OCI-M2 (cell line): ENCODE measurements at regions not wholly inside any gene's neighbourhood (a gene's known extent, or its start where the extent isn't known, plus 50 kb on each side); places are given as distances from the start of the nearest gene placed in this dataset.
"Not testable (repeated sequence)": the region's sequence is repeated elsewhere in the genome, so short reads cannot be mapped to it uniquely, and the experiment has no call there.

Experiments
- DNase-seq: peaks from one replicate; lab custom pipeline; 2025; ENCODE audit not compliant: unreplicated experiment; lab: John Stamatoyannopoulos, UW

GRCh38 chr2:111522231-111522768, 361.7 kb downstream of the ANAPC1 start:
- DNase-seq: no peak

GRCh38 chr2:111523009-111523408, 361.0 kb downstream of the ANAPC1 start:
- no peak for DNase-seq

GRCh38 chr2:111525026-111525425, 359.0 kb downstream of the ANAPC1 start:
- not testable (repeated sequence) for DNase-seq

- DNase-seq: not testable (repeated sequence)
Observed at GRCh38 chr2:111526041-111526639, 357.9 kb downstream of the ANAPC1 start.

- DNase-seq: not testable (repeated sequence)
Observed at GRCh38 chr2:111527707-111528400, 356.1 kb downstream of the ANAPC1 start.

- DNase-seq: not testable (repeated sequence)
Observed at GRCh38 chr2:111529022-111529421, 355.0 kb downstream of the ANAPC1 start.

GRCh38 chr2:111530239-111530965, 353.6 kb downstream of the ANAPC1 start:
- DNase-seq: not testable (repeated sequence)

GRCh38 chr2:111532682-111533556, 351.1 kb downstream of the ANAPC1 start:
- not testable (repeated sequence) for DNase-seq

- not testable (repeated sequence) for DNase-seq
Observed at GRCh38 chr2:111533557-111534247, 350.3 kb downstream of the ANAPC1 start.

- DNase-seq: no peak
Observed at GRCh38 chr2:111534910-111535352, 349.1 kb downstream of the ANAPC1 start.

GRCh38 chr2:111535404-111535803, 348.6 kb downstream of the ANAPC1 start:
- DNase-seq: no peak

GRCh38 chr2:111537078-111537655, 346.8 kb downstream of the ANAPC1 start:
- DNase-seq: no peak

- not testable (repeated sequence) for DNase-seq
Observed at GRCh38 chr2:111539991-111540390, 344.0 kb downstream of the ANAPC1 start.

- not testable (repeated sequence) for DNase-seq
Observed at GRCh38 chr2:111542120-111542774, 341.7 kb downstream of the ANAPC1 start.

GRCh38 chr2:111544006-111544405, 340.0 kb downstream of the ANAPC1 start:
- not testable (repeated sequence) for DNase-seq

- DNase-seq: not testable (repeated sequence)
Observed at GRCh38 chr2:111545723-111546431, 338.1 kb downstream of the ANAPC1 start.

GRCh38 chr2:111546578-111546977, 337.4 kb downstream of the ANAPC1 start:
- not testable (repeated sequence) for DNase-seq

GRCh38 chr2:111549174-111549573, 334.8 kb downstream of the ANAPC1 start:
- DNase-seq: not testable (repeated sequence)
